Renal pelvis (tissue), 1 donor: ENCODE measurements at regions not wholly inside any gene's neighbourhood (a gene's known extent, or its start where the extent isn't known, plus 50 kb on each side); places are given as distances from the start of the nearest gene placed in this dataset.

Experiments used
- DNase-seq: peaks from one replicate; pipeline ENCODE4 v3.0.0-alpha.2; 2013

- no peak for DNase-seq
Measured at GRCh38 chr12:13503094-13503835, 306.7 kb downstream of the EMP1 start.

- DNase-seq: no peak
Measured at GRCh38 chr12:13499008-13499407, 302.5 kb downstream of the EMP1 start.

GRCh38 chr12:13496111-13496510, 299.6 kb downstream of the EMP1 start:
- DNase-seq: no peak

DNA sequence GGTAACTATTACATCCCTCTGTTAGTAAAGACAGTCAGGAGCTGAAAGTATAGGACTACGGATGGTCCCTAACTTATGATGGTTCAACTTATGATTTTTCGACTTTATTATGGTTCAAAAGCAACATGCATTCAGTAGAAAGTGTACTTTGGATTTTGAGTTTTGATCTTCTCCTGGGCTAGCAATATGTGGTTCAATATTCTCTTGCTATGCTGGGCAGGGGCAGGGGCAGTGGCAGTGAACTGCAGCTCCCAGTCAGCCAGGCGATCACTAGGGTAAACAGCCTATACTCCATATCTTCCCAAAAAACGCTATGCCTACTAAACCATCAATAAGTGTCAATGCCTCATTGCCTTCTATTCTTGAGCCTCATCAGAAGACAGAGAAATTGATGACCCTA, 292.7 kb downstream of the EMP1 start:
- no peak for DNase-seq

GRCh38 chr12:13487326-13487725, 290.8 kb downstream of the EMP1 start:
- DNase-seq: no peak

DNA sequence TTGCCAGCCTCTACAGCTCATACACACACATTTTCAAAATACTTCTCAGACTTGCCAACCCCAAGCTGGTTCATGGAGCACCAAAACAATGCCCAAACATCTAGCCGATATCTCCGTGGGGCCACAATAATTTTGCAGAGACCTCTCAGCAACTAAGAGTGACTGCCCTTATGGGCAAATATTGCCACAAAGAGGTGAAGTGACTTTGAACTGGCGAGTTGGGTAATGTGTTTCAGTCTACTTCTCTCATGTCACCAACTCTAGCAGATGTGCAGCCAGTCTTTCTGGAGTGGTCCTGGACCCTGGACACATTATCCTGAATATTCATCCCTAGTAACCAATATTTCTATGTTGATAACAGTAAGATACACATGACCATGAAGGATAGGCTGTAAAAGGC, 290.3 kb downstream of the EMP1 start:
- no peak for DNase-seq

GRCh38 chr12:13478650-13479181, 282.2 kb downstream of the EMP1 start:
- DNase-seq: no peak

DNA sequence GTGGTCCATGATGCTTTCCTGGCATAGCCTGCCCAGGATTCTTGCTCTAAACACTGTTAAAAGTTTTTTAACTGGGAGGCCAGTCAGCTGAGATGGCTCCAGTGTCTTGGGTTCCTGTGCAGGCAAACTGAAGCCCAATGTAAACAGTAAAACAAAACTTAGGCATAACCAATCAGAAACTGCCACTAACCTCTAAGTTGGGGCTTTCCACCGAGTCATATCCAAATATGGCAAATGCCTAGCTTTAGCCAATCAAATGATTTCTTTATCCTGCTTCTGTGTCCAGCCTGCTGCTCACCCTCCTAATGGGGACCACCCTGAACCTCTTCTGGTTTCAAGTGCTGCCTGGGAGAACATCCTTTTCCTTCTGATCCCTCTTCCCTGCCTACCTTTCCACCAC, 277.9 kb downstream of the EMP1 start:
- no peak for DNase-seq

GRCh38 chr12:13472690-13473089, 276.2 kb downstream of the EMP1 start:
- no peak for DNase-seq

DNA sequence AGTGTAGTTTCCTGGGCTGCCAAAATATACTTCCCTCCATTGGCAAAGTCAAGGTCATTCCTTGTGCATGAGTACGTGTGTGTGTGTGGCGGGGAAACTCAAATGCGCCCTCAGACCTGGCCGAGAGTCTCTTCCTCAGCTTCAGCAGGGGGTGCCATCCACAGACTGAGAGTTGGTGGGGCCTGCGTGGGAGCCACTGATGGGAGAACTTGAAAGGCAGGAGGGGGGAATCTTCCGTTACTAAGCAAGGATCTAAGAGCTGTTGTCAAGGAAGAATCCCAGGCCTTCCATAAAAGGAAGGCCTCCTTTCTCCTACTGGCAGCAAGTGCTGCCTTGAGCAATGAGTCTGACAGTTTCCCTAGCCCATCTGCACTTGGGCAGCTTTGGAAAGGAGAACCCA, 274.9 kb downstream of the EMP1 start:
- DNase-seq: no peak

- no peak for DNase-seq
Measured at GRCh38 chr12:13465635-13466034, 269.1 kb downstream of the EMP1 start.

- no peak for DNase-seq
Measured at GRCh38 chr12:13463189-13463588, 266.7 kb downstream of the EMP1 start.

GRCh38 chr12:13462450-13462849, 265.9 kb downstream of the EMP1 start:
- DNase-seq: no peak

DNA sequence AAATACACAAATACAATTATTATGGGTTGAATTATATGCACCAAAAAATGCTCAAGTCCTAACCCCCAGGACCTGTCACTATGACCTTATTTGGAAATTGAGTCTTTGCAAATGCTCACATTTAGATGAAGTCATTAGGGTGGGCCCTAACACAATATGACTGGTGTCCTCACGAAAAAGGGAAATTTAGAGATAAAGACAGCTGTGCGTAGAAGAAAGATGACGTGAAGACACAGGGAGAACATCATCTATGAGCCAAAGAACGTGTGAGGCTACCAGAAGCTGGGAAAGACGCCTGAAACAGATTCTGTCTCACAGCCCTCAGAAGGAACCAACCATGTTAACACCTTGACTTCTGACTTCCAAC, 259.2 kb downstream of the EMP1 start:
- no peak for DNase-seq

- DNase-seq: no peak
Measured at GRCh38 chr12:13454991-13455777, 258.7 kb downstream of the EMP1 start.

DNA sequence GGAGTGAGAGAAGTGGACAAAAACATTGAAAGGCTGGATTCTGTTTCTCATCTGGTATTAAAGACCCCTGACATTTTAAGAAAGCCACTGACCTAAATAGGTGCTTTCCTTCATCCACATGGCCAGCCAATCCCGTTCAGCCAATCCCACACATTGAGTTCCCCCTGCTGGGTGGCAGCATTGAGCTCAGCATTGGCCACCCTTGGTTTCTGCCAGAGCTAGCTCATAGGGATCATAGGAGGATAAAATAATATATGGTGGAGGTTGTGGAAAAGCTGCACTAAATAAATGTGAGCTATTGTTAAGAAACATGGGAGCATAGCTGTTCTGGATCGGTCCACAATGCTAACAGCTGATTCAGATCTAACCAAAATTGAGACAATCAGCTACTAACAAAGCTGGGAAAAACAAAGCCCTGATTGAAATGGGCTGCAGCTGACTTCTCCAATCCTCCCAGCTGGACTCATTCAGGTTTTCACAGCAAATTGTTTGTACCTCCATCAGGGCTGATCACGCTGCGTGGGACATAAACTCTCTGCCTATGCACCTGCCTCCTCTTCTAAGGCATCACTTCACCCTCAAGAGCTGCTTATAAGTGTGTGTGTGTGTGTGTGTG, 256.5 kb downstream of the EMP1 start:
- no peak for DNase-seq

GRCh38 chr12:13451776-13452175, 255.2 kb downstream of the EMP1 start:
- no peak for DNase-seq

GRCh38 chr12:13450231-13451080, 253.9 kb downstream of the EMP1 start:
- DNase-seq: no peak

DNA sequence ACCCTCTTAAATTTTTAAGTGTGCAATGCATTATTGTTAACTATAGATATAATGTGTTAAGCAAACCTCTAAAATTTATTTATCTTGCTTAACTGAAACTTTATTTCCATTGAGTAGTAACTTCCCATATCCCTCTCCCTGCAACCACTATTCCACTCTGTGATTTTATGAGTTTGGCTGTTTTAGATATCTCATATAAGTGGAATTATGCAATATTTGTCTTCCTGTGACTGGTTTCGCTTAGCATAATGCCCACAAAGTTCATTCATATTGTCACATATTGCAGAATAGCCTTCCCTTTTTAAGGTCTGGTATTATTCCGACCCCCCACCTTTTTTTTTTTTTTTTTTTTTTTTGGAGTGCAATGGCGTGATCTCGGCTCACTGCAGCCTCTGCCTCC, 247.6 kb downstream of the EMP1 start:
- no peak for DNase-seq

- no peak for DNase-seq
Measured at GRCh38 chr12:13443498-13443897, 247.0 kb downstream of the EMP1 start.

DNA sequence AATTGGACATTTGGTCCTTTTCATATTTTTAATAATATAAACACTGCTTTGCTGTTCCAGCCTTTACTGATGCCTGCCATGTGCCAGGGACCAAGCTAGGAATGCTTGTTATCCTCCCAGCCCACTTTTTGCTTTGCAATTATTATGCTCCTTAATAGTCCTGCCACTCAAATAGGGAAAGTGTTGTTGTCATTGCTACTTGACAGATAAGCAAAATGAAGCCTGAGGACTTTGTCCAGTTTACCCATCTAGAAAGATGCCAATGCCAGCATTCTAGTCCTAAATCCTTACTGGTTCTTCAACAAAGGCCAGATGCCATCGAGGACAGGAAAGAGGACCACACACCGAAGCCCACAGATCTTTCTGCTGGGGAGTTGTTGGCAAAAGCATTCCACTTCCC, 246.5 kb downstream of the EMP1 start:
- DNase-seq: no peak

GRCh38 chr12:13442457-13442856, 245.9 kb downstream of the EMP1 start:
- DNase-seq: no peak
